ENCODE measurements at regions not wholly inside any gene's neighbourhood (a gene's known extent, or its start where the extent isn't known, plus 50 kb on each side); places are given as distances from the start of the nearest gene placed in this dataset.
A peak's percentile ranks its signal among the peaks of the same experiment; 100 is the strongest.
"Not testable (repeated sequence)": the region's sequence is repeated elsewhere in the genome, so short reads cannot be mapped to it uniquely, and the experiment has no call there.

- no peaks in the 10 kb centered on the region for H3K36me3 ChIP-seq (ENCODE audit: control insufficient read depth, low read depth, low read length)
- H3K4me3 ChIP-seq (ENCODE audit: low read length): no peak overlapping the region
- H3K27ac ChIP-seq (ENCODE audit: low read length): no peak overlapping the region
- H3K4me1 ChIP-seq (ENCODE audit: control insufficient read depth, low read depth, low read length): peaks cover 12% of the 10 kb centered on the region
- no peaks in the 10 kb centered on the region for H3K9me3 ChIP-seq (ENCODE audit: control insufficient read depth, low read depth, low read length)
- H3K27me3 ChIP-seq (ENCODE audit: control insufficient read depth, insufficient read depth, low read length): no peaks in the 10 kb centered on the region
- no peak overlapping the region for H3K9ac ChIP-seq (ENCODE audit: low read length)
Measured at GRCh38 chr6:15014958-15015357, 230.9 kb upstream of the JARID2 start.

DNA sequence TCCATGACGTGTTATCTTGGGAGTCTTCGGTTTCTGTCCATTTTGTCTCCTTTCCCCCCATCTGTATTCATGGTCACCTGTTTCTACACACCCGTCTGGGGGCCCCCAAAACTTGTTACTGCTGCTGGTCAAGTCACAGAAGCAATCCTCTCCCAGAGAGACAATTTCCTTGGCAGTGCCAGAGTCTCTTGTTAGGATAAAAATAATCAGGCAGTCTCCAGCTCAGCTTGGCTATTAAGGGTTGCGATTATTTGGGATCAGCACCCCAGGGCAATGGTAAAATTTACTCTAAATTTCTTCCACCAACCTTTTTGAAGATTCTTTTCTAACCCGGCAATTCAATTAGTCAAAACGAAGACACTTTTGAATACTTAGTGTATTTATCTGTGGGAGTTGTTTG is 229.1 kb upstream of the JARID2 start:
- H3K9me3 ChIP-seq (ENCODE audit: control insufficient read depth, low read depth, low read length): no peaks in the 10 kb centered on the region
- H3K27ac ChIP-seq (ENCODE audit: low read length): no peak overlapping the region
- H3K4me3 ChIP-seq (ENCODE audit: low read length): no peak overlapping the region
- H3K27me3 ChIP-seq (ENCODE audit: control insufficient read depth, insufficient read depth, low read length): no peaks in the 10 kb centered on the region
- H3K9ac ChIP-seq (ENCODE audit: low read length): no peak overlapping the region
- H3K4me1 ChIP-seq (ENCODE audit: control insufficient read depth, low read depth, low read length): peaks cover 17% of the 10 kb centered on the region
- H3K36me3 ChIP-seq (ENCODE audit: control insufficient read depth, low read depth, low read length): no peaks in the 10 kb centered on the region

DNA sequence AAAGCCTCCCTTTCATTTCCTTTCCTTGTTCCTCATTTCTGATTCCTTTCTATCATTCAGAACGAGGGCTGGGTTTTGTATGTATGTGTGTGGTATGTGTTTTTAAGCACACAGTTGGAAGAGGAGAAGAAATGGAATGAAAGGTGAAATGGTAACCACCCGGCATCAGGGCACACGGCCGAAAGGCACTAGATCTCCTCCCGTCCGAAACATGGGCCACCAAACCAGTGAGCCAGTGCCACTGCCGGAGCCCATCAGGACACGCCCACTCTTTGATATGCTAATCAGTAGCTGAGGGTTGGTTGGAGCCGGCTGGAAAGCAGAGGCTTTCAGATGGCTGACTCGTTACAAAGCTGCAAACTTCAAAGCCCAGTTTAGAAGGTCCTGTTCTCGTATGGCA is 228.6 kb upstream of the JARID2 start:
- H3K27ac ChIP-seq (ENCODE audit: low read length): no peak overlapping the region
- no peaks in the 10 kb centered on the region for H3K36me3 ChIP-seq (ENCODE audit: control insufficient read depth, low read depth, low read length)
- H3K9ac ChIP-seq (ENCODE audit: low read length): no peak overlapping the region
- peaks cover 20% of the 10 kb centered on the region for H3K4me1 ChIP-seq (ENCODE audit: control insufficient read depth, low read depth, low read length)
- no peak overlapping the region for H3K4me3 ChIP-seq (ENCODE audit: low read length)
- H3K27me3 ChIP-seq (ENCODE audit: control insufficient read depth, insufficient read depth, low read length): no peaks in the 10 kb centered on the region
- no peaks in the 10 kb centered on the region for H3K9me3 ChIP-seq (ENCODE audit: control insufficient read depth, low read depth, low read length)

DNA sequence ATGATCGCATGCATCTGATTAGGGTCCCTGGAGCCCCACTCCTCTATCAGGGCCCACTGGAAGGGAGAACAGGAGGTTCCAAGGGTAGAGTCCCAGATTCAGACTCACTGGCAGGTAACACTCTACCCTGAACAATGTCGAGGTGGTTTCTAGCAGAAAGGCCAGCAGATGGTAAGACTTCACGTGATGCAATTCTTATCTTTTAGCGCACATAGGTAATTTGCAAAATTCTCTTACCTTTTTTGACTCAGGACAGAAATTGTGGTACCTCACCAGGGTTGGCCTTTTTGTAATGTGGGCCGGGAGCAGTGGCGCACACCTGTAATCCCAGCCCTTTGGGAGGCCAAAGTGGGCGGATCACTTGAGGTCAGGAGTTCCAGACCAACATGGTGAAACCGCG is 228.1 kb upstream of the JARID2 start:
- Histone ChIP-seq H3K27me3 (ENCODE audit: control insufficient read depth, insufficient read depth, low read length) (no peaks in the 10 kb centered on the region), H3K4me3 (ENCODE audit: low read length) (no peak overlapping the region)

DNA sequence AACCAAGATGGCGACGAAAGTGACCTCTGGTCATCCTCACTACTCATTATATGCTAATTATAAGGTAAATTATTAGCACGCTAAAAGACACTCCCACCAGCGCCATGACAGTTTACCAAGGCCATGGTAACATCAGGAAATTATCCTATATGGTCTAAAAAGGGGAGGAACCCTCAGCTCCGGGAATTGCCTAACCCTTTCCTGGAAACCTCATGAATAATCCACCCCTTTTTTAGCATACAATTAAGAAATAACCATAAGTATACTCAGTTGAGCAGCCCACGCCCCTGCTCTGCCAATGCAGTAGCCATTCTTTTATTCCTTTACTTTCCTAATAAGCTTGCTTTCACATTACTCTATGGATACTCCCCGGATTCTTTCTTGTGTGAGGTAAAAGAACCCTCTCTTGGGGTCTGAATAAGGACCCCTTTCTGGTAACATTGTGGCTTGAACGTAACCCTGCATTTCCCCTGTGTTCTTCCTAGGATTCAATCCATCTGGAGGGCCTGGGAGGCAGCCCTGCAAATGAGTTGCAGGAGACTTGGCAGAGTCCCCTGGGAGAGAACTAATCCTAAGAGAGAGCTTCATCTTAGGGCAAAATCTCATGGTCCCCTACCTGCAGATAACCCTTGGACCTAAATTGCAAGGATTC is 225.6 kb upstream of the JARID2 start:
- H3K9me3 ChIP-seq (ENCODE audit: control insufficient read depth, low read depth, low read length): no peaks in the 10 kb centered on the region
- no peak overlapping the region for H3K9ac ChIP-seq (ENCODE audit: low read length)
- H3K4me3 ChIP-seq (ENCODE audit: low read length): no peak overlapping the region
- H3K36me3 ChIP-seq (ENCODE audit: control insufficient read depth, low read depth, low read length): no peaks in the 10 kb centered on the region
- H3K27ac ChIP-seq (ENCODE audit: low read length): no peak overlapping the region
- peaks cover 25% of the 10 kb centered on the region for H3K4me1 ChIP-seq (ENCODE audit: control insufficient read depth, low read depth, low read length)
- no peaks in the 10 kb centered on the region for H3K27me3 ChIP-seq (ENCODE audit: control insufficient read depth, insufficient read depth, low read length)

More for the DNA sequence above, 228.1 kb upstream of the JARID2 start:
- Histone ChIP-seq H3K4me1 (ENCODE audit: control insufficient read depth, low read depth, low read length) (peaks cover 20% of the 10 kb centered on the region), H3K36me3 (ENCODE audit: control insufficient read depth, low read depth, low read length) (no peaks in the 10 kb centered on the region), H3K27ac (ENCODE audit: low read length) (no peak overlapping the region), H3K9ac (ENCODE audit: low read length) (no peak overlapping the region), H3K9me3 (ENCODE audit: control insufficient read depth, low read depth, low read length) (no peaks in the 10 kb centered on the region)

- Histone ChIP-seq H3K9ac (ENCODE audit: low read length) (no peak overlapping the region), H3K4me3 (ENCODE audit: low read length) (peak overlapping the region; percentile 50), H3K27ac (ENCODE audit: low read length) (no peak overlapping the region), H3K36me3 (ENCODE audit: control insufficient read depth, low read depth, low read length) (no peaks in the 10 kb centered on the region), H3K27me3 (ENCODE audit: control insufficient read depth, insufficient read depth, low read length) (no peaks in the 10 kb centered on the region), H3K4me1 (ENCODE audit: control insufficient read depth, low read depth, low read length) (peaks cover 25% of the 10 kb centered on the region), H3K9me3 (ENCODE audit: control insufficient read depth, low read depth, low read length) (no peaks in the 10 kb centered on the region)
Measured at GRCh38 chr6:15021074-15021473, 224.8 kb upstream of the JARID2 start.

DNA sequence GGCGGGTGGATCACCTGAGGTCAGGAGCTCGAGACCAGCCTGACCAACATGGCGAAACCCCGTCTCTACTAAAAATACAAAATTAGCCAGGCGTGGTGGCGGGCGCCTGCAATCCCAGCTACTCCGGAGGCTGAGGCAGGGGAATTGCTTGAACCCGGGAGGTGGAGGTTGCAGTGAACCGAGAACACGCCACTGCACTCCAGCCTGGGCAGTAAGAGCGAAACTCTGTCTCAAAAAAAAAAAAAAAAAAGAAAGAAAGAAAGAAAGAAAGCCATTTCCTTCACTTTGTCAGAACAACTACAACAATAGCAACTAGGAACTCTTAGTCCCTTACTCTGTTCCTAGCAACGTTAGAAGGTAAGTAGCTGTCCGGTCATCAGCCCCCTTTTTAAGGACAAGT is 222.9 kb upstream of the JARID2 start:
- peaks cover 13% of the 10 kb centered on the region for H3K4me1 ChIP-seq (ENCODE audit: control insufficient read depth, low read depth, low read length)
- not testable (repeated sequence) for H3K36me3 ChIP-seq (ENCODE audit: control insufficient read depth, low read depth, low read length); H3K4me3 ChIP-seq (ENCODE audit: low read length); H3K27me3 ChIP-seq (ENCODE audit: control insufficient read depth, insufficient read depth, low read length); H3K27ac ChIP-seq (ENCODE audit: low read length); H3K9ac ChIP-seq (ENCODE audit: low read length); H3K9me3 ChIP-seq (ENCODE audit: control insufficient read depth, low read depth, low read length)

DNA sequence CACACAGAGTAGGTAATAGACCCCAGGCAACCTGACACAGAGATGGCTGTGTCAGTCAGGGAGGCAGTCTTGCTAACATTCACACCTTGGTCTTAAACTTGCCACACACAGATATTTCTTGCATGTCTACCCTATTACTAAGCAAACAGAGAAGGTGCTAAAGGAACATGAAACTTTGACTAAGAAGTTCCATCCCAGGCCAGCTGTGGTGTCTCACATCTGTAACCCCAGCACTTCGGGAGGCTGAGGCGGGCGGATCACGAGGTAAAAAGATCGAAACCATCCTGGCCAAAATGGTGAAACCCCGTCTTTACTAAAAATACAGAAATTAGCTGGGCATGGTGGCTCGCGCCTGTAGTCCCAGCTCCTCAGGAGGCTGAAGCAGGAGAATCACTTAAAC is 222.4 kb upstream of the JARID2 start:
- H3K27me3 ChIP-seq (ENCODE audit: control insufficient read depth, insufficient read depth, low read length): no peaks in the 10 kb centered on the region
- H3K9ac ChIP-seq (ENCODE audit: low read length): no peak overlapping the region
- no peak overlapping the region for H3K4me3 ChIP-seq (ENCODE audit: low read length)
- no peak overlapping the region for H3K27ac ChIP-seq (ENCODE audit: low read length)
- no peaks in the 10 kb centered on the region for H3K36me3 ChIP-seq (ENCODE audit: control insufficient read depth, low read depth, low read length)
- peaks cover 13% of the 10 kb centered on the region for H3K4me1 ChIP-seq (ENCODE audit: control insufficient read depth, low read depth, low read length)
- H3K9me3 ChIP-seq (ENCODE audit: control insufficient read depth, low read depth, low read length): no peaks in the 10 kb centered on the region

DNA sequence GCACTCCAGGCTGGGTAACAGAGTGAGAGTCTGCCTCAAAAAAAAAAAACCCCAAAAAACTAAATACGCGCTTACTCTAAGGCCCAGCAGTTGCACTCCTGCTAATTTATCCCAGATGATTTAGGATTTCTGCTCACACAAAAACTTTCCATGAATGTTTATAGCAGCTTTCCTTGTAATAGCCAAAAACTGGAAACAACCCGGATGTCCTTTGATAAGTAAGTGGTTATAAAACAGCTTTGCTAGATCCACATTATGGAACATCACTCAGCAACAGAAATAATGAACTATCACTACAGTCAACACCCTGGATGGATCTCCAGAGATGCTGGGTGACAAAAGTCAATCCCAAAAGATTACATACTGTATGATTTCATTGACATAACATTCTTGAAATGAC is 220.4 kb upstream of the JARID2 start:
- H3K36me3 ChIP-seq (ENCODE audit: control insufficient read depth, low read depth, low read length): no peaks in the 10 kb centered on the region
- H3K9me3 ChIP-seq (ENCODE audit: control insufficient read depth, low read depth, low read length): no peaks in the 10 kb centered on the region
- no peaks in the 10 kb centered on the region for H3K27me3 ChIP-seq (ENCODE audit: control insufficient read depth, insufficient read depth, low read length)
- no peak overlapping the region for H3K27ac ChIP-seq (ENCODE audit: low read length)
- peaks cover 8% of the 10 kb centered on the region for H3K4me1 ChIP-seq (ENCODE audit: control insufficient read depth, low read depth, low read length)
- H3K4me3 ChIP-seq (ENCODE audit: low read length): no peak overlapping the region
- no peak overlapping the region for H3K9ac ChIP-seq (ENCODE audit: low read length)

DNA sequence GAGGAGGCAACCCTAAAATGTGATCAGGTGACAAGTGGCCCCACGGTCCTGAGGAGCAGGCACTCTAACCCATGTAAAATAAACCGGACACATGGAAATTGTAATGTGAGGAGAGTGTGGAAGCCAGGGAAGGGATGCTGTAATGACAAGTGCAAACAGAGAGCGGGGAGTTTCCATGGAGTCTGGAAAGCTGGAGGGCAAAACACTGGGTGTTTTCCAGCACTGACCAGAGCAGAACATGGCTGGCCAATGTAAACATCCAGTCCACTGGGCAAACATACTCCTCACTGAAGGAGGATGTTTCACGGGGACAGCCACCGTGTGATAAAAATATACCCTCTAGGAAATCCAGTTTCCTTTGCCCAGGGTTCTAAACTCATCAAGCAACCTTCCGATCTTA is 219.0 kb upstream of the JARID2 start:
- H3K4me3 ChIP-seq (ENCODE audit: low read length): no peak overlapping the region
- no peaks in the 10 kb centered on the region for H3K27me3 ChIP-seq (ENCODE audit: control insufficient read depth, insufficient read depth, low read length)
- no peaks in the 10 kb centered on the region for H3K36me3 ChIP-seq (ENCODE audit: control insufficient read depth, low read depth, low read length)
- H3K4me1 ChIP-seq (ENCODE audit: control insufficient read depth, low read depth, low read length): peaks cover 8% of the 10 kb centered on the region
- no peak overlapping the region for H3K9ac ChIP-seq (ENCODE audit: low read length)
- H3K9me3 ChIP-seq (ENCODE audit: control insufficient read depth, low read depth, low read length): no peaks in the 10 kb centered on the region
- H3K27ac ChIP-seq (ENCODE audit: low read length): no peak overlapping the region

GRCh38 chr6:15027472-15027871 is 218.4 kb upstream of the JARID2 start:
- H3K9me3 ChIP-seq (ENCODE audit: control insufficient read depth, low read depth, low read length): no peaks in the 10 kb centered on the region
- H3K4me1 ChIP-seq (ENCODE audit: control insufficient read depth, low read depth, low read length): peaks cover 5% of the 10 kb centered on the region
- no peak overlapping the region for H3K4me3 ChIP-seq (ENCODE audit: low read length)
- H3K36me3 ChIP-seq (ENCODE audit: control insufficient read depth, low read depth, low read length): no peaks in the 10 kb centered on the region
- H3K9ac ChIP-seq (ENCODE audit: low read length): no peak overlapping the region
- no peak overlapping the region for H3K27ac ChIP-seq (ENCODE audit: low read length)
- H3K27me3 ChIP-seq (ENCODE audit: control insufficient read depth, insufficient read depth, low read length): no peaks in the 10 kb centered on the region

GRCh38 chr6:15032015-15032414 is 213.9 kb upstream of the JARID2 start:
- Histone ChIP-seq H3K27me3 (ENCODE audit: control insufficient read depth, insufficient read depth, low read length) (no peaks in the 10 kb centered on the region), H3K27ac (ENCODE audit: low read length) (no peak overlapping the region), H3K9ac (ENCODE audit: low read length) (no peak overlapping the region), H3K36me3 (ENCODE audit: control insufficient read depth, low read depth, low read length) (no peaks in the 10 kb centered on the region), H3K9me3 (ENCODE audit: control insufficient read depth, low read depth, low read length) (no peaks in the 10 kb centered on the region), H3K4me1 (ENCODE audit: control insufficient read depth, low read depth, low read length) (no peaks in the 10 kb centered on the region), H3K4me3 (ENCODE audit: low read length) (no peak overlapping the region)

Data from iPS-18a (cell line).